CD4-positive, alpha-beta T cell treated with Interleukin-12 subunit alpha and Interleukin-12 subunit beta, for 1 hour (primary cell): ENCODE measurements at regions not wholly inside any gene's neighbourhood (a gene's known extent, or its start where the extent isn't known, plus 50 kb on each side); places are given as distances from the start of the nearest gene placed in this dataset.

Source experiments
- DNase-seq: peaks from one replicate; pipeline ENCODE4 v3.0.0-alpha.2; 2020

DNA sequence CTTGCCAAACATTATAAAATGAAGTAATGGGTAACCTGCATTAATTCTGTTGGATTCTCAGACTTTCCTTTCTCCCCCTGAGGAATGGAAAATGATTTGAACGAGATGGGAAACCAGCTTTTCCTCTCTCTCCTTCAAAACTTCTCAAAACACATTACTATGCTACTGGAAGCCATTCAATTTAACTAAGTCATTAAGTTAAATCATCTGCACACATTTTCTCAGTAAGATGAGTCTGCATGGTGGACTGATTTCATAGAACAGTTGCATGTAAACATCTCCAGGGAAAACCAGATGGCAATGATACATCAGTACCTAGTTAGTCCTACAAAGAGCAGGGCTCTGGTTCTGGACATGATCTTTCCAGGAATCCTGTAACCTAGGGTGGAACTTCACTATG lies 59.9 kb downstream of the BMP4 start:
- no peak for DNase-seq

DNA sequence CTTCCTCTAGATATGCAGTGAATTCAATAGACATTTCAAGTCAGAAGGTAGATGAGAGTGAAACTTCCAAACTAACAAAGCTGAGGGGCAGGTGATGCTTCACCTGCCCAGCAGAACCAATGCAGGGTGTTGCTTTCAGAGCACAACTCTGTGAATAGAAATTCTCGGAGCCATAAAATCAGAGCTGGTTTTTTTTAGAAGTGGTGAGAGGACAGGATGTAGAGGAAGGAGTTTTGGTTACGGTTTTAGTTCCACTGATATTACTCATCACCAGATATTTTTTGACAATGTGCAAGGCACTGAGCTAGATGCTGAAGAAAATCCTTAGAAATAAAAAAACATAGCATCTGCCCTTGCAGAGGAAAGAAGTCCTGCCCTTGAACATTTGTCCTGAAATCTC lies 62.2 kb downstream of the BMP4 start:
- no peak for DNase-seq

DNA sequence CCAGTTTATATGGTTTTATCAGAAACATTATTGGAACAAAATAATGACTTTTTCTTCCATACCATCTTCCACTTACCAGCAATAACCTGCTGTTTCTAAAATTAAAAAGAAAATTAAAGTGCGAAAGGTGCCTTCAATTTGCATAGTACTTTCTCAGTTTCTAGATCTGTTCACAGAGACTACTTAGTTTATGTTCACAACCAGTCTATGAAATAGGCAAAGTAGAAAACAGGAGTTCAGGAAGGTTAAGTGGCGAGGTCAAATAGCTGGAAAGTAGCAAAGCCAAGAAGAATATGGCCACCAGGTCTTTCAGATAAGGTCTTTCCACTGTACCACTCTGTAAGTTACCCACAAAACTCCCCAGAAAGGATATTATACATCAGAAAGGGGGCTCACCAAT lies 63.3 kb downstream of the BMP4 start:
- DNase-seq: no peak

DNA sequence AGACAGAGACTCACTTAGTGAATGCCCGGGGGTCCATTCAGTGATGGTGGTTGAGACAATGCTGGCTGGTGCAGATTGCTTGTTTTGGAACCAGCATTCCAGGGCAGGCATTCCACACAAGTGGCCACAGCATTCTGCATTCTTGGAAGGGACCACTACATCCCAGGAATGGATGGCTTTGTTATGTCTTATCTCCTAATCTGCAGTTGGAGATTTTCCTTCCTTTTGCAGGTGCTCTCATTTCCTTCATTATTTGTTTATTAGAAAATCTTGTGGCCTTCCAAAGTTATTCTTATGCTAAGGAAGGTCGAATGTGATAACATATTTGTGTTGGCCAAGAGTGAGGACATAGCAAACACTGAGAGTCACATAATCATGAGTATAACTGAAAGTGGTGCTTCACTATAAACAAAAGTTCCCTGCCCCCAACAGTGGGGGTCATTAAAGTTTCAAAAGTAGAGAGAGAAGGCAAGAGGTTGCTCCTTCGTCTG lies 66.0 kb downstream of the BMP4 start:
- no peak for DNase-seq

DNA sequence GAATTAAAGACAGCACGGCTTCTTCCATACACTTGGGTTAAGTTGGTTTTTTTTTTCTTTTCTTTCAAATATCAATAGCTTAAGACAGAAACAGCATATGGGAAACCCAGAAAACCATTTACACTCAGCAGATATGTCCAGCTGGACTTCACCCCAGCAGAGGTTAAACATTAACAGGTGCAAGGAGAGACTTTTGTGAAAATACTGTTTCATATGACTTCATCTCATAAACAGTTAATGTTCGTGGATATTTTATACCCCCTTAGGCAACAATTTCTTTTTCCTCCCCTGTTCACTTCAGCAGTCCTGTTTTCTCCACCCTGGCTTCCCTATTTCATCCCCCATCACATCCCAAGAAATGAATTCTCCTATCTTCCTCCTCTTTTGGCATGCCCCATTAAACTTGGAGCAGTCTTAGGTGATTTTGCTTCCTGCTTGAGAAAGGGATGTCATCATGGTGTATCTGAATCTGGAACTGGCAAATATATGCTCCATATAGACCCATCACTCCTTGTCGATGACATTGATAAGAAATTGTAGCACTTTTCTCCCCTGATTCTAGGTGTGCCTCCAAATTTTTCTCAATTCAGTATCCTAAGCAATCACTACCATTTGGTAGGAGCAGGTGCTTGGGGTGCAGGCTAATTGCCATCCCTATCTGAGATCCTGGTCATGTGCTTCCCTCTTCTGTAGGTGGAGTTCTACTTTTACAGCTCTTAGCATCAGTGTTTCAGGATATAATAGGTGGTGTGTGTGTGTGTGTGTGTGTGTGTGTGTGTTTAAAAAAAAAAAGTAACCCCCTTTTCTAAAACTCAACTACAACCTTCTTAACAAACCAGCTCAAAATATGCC lies 67.9 kb downstream of the BMP4 start:
- DNase-seq: no peak

DNA sequence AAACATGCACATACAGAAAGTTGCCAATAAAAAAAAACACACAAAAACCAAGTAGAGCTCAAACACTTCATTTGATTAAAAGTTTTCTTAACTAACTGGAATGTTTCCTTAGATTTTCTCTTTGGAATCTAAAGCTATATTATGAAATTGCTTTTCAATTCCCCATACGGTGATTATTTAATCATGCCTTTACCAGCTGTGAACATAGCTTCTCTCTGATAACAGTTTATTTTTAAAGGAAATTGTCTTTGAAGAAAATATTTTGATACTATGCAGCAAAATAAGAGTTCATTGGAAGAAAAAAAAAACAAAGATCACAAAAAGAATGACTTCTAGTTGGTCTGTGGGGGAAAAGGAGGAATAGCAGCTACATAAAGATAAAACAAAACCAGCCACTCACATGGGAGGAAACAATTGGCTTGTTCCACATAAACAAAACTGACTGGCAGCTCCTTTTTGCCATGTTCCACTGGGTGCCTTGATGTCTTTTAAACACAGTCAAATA lies 71.4 kb downstream of the BMP4 start:
- no peak for DNase-seq

DNA sequence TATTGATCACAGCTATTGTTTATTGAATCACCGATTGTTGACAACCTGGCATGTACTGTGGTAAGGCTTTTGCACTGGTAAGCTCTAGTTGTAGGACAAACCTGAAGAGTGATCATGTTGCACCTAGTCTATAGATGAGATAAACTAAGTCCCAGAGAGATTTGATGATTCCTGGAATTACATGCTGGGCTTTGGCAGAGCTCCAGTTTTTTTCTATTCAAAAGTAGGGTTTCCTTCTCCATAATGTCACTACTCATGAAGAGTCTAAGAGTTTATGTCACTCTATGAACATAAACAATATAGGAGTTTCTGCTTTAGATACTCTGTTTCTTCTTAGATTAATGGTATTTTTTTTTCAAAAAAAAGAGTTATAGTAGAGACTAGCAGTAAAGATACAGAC lies 72.0 kb downstream of the BMP4 start:
- DNase-seq: no peak

DNA sequence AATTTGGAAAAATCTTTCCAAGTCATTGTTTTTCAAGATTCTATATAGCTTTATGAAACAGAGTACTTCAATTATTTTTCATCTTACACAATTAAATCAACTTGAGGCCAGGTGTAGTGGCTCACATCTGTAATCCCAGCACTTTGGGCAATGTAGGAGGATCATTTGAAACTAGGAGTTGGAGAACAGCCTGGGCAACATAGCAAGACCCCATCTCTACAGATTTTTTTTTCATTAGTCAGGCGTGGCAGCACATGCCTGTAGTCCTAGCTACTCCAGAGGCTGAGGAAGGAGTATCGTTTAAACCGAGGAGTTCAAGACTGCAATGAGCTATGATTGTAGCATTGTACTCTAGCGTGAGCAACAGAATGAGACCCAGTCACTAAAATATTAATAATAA lies 72.9 kb downstream of the BMP4 start:
- DNase-seq: no peak

DNA sequence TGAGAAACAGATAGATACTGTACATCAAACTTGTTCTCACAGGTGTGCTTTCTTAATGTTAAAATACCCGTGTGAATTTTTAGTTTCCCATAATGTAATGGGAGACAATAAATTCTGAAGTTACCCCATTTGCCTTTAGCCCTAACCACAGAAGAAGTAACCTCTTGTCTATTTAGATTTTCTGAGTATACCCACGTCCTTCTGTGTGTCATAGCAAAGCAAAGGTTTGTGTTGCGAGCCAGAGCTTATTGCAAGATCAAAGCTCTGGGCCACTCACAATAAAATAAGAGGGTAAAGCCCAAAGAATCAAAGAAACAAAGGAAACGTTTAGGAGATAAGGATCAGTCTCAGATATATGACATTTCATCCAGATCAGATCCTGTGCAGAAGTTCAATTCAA lies 73.9 kb downstream of the BMP4 start:
- DNase-seq: no peak

DNA sequence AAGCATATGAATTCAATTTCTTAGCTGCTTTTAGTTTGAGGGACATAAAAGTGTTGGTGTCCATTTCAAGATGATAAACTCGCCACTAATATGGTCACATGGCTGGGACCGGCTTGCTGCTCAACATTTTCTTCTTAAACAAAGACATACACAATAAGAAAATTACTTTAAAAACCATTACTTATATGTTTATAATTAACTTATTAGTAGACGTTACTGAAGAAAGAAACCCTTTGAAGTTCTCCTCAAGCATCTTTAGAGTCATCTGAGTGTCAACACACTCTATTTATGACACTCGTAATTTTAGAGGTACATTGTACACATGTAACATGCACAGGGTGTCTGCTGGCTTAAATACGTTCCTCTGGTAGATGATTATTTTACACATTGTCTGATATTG lies 74.7 kb downstream of the BMP4 start:
- no peak for DNase-seq

DNA sequence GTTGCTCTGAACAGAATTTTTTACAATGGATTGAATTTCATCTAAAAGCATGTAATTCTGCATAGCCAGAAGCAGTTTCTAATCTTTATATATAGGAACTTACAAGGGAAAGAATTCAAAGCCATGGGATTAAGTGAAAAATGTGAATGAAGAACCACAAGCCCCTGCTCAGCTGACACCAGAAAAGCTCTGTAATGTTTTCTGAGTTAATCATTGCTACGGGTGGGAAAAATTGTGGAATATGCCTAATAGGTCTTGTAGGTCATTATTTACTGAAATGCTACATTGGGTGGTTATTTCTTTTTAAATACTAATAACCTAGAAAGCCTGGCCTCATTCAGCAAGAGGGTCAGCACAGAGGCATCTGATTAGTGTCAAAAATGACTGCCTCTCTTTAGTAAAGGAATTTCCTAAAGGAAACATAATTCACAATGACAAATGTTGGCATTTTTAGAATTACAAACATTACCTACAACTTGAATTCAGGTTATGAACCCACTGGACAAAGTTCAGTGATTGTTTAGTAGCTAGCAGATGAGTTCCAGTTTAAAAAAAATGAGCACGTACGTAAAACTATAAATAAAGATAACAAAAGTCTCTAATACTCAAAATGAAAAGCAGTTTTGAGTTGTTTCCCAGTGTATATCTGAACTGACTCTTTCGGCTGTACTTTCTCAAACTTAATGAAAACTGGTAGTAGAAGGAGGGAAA lies 75.3 kb downstream of the BMP4 start:
- no peak for DNase-seq

DNA sequence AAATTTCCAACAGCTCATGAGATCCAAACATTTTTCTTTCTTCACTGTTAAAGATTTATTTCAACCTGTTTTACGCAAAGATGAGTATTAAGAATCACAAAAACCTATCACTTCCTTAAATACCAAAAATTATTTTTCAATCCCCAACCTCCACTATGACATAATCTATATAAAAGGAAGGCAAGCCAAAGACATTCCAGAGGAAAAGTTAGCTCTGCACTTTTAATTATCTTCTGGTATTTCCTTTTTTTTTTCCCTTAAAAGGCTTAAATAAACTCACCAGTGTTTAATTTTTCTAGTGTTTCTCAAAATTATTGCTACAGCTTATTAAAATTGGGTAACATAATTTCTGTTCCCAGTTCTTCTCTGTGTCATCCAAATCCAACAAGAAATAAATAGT lies 75.9 kb downstream of the BMP4 start:
- DNase-seq: no peak

DNA sequence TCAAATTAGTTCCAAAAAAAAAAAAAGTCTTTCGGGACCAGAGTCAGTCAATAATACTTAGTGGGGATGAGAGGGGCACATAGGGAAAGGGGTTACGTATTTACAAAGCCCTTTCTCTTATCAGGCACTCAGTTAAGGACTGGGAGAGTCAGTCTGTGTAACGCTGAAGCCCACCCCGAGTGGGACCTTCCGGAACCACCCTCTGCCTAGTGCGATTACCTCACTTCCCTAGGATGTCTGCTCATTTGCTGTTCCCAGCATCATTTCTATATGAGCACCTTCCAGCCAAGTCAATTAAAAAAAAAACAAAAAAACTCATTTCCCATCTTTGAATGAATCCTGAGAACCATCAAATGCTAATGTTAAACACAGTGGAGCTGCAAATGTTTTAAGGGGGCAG lies 76.9 kb downstream of the BMP4 start:
- no peak for DNase-seq

DNA sequence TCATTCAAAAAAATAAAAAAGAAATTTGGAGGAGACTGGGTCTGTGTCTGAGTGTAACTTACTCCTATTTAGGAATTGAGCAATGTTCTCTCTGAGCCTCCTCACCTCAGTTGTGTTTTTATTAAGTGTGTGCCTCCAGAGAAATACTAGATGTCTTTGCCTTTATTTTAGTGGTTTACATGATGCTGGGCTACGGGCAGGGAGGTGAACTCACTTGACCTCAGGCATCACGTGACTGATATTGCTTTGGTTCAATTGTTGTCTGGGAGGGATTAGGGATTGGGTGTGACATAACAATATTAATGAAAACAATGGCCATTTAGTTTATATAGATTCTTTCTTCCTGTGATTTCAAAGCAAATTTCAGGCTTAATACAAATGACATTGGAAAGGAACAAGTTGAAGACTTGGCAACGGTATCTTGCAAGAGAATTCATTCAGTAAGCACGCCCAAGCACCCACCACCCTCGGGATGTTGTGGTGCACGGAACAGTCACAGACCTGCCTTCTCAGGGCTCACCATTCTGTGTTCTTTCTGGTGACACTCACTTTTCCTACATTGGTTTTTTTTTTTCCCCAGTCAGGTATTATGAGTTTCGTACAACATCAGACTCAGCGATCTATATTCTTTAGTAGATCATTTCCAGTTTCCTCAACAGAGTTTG lies 77.5 kb downstream of the BMP4 start:
- DNase-seq: no peak

DNA sequence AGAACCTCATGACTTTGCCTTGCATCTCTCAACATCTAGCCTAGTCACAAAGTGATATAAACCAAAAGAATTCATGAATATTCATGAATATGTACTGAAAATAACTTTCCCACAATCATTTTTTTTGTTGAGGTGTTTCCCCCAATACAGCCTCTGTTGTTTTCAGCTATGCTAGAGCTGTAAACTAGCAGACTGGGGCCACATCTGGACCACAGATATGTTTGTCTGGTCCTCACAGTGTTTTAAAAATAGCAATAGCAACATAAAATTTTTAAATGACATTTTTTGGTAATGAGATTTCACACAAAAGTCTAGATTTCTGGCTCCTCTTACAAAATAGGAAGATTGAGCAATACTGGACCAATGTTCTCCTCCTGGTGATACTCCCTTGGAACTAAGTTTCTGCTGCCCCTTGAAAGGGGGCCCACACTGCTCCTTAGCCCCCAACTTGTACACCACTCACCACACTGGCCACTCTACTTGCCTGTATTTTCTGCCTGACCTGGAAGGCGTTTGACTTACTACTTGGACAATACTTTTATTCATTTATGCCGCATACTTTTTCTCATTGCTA lies 81.2 kb downstream of the BMP4 start:
- DNase-seq: no peak

DNA sequence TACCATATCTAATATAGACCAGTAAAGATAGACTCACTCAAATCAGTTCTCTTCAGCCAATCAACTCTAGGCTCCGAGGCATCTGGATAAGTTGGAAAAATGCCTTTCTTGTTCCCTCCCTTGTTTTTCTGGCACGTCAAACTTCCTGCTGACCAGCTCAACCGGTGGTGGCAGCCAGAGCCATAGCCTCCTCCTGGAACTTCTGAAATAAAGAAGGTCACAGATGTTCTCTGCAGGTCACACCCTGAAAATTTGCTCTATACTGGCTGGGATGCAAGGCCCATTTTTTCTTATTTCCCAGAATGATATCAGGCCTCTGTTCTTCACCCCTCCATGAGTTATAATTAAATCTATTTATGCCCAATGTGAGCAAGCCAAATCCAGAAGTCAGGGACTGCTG lies 81.9 kb downstream of the BMP4 start:
- DNase-seq: no peak

DNA sequence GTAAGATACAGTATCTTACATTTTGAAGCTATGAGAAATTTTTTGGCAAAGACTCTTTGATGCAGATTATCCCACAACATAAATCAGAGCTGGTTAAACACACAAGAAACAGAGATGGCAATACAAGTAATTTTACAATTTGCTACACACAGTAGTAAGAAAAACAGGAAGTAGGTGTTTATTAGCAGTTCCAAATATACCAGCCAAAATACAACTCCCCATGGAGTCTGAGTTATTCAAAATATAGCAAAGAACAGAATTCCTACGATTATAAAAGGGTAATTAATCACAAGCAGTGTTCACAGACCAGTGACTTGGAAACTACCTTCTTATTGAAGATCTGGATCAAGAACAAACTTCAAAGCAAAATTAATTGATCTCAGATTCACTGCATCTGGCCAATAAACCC lies 83.9 kb downstream of the BMP4 start:
- no peak for DNase-seq

DNA sequence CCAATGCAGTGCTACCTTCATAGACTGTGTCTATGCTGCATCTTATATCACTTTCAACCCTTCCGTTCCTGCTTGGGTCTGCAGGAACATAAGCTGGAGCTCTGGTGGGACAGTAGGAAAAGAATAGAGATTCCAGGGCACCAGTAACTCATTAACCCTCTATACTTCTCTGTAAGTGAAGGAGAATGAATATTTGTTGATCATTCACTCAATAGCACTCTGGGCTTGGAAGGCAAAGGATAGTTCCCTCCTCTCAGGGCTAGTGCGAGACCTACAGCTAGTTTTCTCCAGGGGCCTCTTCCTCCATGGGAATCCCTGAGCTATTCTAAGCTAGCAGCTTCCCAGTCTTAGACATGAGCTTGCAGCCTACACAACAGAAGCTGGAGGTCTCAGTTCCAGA lies 84.7 kb downstream of the BMP4 start:
- DNase-seq: no peak

DNA sequence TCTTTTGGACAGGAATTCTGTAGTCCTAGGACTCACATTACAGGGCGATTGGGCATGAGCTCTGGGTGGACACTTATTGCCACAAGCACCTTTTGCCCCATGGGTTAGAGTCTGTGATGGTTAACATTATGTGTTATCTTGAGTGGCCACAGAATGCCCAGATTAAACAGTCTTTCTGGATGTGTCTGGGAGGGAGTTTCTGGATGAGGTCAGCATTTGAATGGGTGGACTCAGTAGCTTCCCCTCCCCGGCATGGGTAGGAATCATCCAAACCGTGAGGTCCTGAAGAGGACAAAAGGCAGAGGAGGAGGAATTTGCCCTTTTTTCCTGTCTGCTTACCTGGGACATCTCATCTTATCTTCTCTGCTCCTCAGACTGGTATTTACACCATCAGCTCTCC lies 85.6 kb downstream of the BMP4 start:
- no peak for DNase-seq

DNA sequence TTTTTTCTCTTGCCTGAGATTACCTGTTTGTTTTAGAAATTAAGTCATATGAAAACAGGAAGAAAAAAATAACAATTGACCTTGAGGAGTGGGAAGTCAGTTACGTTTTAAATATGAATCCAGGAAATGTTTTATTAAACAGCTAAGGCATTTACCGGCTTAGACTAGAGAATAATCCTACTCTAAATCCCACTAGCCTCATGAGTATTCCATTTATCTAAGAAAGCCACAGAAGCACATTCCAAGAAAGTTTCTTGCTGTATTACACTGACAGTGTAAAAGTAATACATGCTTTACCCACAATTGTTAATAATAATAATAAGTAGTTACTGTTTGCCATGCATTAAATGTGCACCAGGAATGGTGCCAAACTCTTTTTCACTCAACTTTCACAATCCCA lies 90.9 kb downstream of the BMP4 start:
- no peak for DNase-seq

DNA sequence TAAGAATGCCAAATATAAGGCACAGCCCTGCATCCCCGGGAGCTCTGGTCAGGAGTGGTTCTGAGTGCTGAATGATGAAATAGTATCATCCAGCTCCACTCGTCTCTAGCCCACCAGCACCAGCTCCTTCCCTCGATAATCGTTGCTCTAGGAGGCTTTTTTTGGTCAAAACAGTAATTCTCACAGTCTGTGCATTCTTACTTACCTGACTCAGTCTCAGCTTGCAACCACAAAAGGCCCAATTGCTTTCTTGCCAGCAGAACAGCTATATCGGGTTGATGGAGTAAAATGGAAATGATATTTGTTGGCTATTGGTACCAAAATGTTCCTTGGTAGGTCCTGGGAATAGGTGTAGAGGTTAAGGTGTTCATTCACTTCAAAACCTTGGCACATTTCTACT lies 94.8 kb downstream of the BMP4 start:
- DNase-seq: no peak

DNA sequence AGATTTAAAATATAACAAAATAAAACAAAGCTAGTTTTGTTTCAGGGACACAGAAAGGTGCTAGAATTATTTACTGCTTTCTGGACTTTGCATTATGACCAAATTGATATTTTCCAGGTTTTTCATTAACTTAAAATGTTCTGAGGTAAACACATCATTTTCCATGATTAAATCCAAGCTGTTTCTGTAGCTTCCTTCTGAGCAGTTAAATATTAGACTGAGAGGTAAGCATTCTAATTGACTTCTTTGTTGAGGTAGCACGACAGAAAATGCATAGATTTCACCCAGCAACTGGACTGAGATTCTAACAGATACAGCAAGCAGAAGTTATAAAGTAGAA lies 98.3 kb downstream of the BMP4 start:
- no peak for DNase-seq

DNA sequence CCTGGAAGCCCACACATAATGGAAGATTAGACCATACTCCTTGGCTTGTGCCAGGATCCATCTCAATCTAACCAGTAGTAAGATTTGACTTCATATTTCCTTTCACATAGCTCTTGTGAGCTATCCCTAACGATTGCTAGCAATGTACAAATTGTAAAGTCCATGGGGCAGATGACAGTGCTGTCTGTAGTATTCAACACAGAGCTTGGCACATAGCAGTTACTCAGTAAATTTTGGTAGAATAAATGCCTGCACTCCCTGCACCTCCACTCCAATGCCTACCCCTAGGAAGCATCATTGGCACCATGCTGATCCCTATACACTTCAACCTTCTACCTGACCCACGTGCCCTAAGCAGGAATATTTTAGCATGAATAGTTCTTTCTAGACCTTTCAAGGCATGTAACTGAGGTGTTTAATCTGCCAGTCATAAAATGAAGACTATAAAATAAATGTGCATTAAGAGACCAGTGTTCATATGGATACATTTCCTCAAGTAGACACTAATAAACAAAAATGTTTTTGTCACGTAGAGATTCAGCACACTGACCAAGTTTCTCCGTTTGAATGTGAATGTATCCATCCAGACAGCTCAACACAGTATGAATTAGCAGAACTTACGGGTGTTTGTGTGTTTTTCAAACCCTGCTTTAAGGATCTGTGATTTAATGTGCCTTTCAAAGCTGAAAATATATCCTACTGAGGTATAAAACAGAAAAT lies 98.8 kb downstream of the BMP4 start:
- no peak for DNase-seq
